B cell (primary cell): ENCODE measurements at regions not wholly inside any gene's neighbourhood (a gene's known extent, or its start where the extent isn't known, plus 50 kb on each side); places are given as distances from the start of the nearest gene placed in this dataset.

Source experiments
- ATAC-seq: fragments of 200-7000 bp; cut with Tn5 transposase; one replicate; pipeline ENCODE4 v1.10.0; 2021; ENCODE audit warnings: low read depth, mild to moderate bottlenecking, moderate number of reproducible peaks, moderate library complexity
- CTCF ChIA-PET: fragments of 350-600 bp; sonication (Branson Sonifier 250); formaldehyde crosslinking; loops from one replicate; lab custom pipeline; 2021; ENCODE audit warnings: antibody characterized with exemption, inconsistent platforms; lab: Charles Lee
- POLR2A ChIA-PET: fragments of 350-600 bp; sonication (Branson Sonifier 250); formaldehyde crosslinking; loops from one replicate; lab custom pipeline; 2021; ENCODE audit warnings: antibody characterized with exemption; lab: Charles Lee
- DNase-seq: peaks from one replicate; pipeline ENCODE4 v3.0.0; 2013
- H2AFZ ChIP-seq: 2 replicates; pipeline ENCODE4 v1.6.1; 2012; ENCODE audit warnings: mild to moderate bottlenecking, low read depth, low read length; ENCODE audit not compliant: insufficient read depth, poor library complexity, severe bottlenecking
- H3K27ac ChIP-seq, 2 donors: 1 replicate in 1 of 2; 2 replicates in 1 of 2; pipeline ENCODE4 v1.5.1; 2012 to 2013; ENCODE audit warnings: low read length in 2 of 2, mild to moderate bottlenecking in 2 of 2, moderate library complexity in 1 of 2
- H3K27me3 ChIP-seq, 4 experiments: fragments of 200-600 bp in 1 of 4; sonication (generic) in 1 of 4; replicated peaks in 1 of 4; 1 replicate in 2 of 4; 2 replicates in 2 of 4; pipeline versions ENCODE4 v1.6.1 to v1.7.0; 2013 to 2016; ENCODE audit warnings: low read length in 3 of 4, mild to moderate bottlenecking in 2 of 4, mixed read lengths in 1 of 4, moderate library complexity in 1 of 4; ENCODE audit not compliant: insufficient read depth in 4 of 4, control insufficient read depth in 3 of 4; ENCODE audit errors: control extremely low read depth in 1 of 4
- H3K36me3 ChIP-seq, 2 experiments: replicated peaks in 1 of 2; 1 replicate in 1 of 2; 2 replicates in 1 of 2; pipeline versions ENCODE4 v1.6.1 to v1.7.1; 2013; ENCODE audit warnings: low read length in 1 of 2; ENCODE audit not compliant: insufficient read depth in 2 of 2, control insufficient read depth in 1 of 2; ENCODE audit errors: control extremely low read depth in 1 of 2, extremely low read depth in 1 of 2
- H3K4me1 ChIP-seq, 2 donors: fragments of 200-600 bp in 1 of 2; sonication (generic) in 1 of 2; 1 replicate in 1 of 2; 2 replicates in 1 of 2; pipeline versions ENCODE4 v1.5.1 to v1.6.1; 2013 to 2017; ENCODE audit warnings: low read length in 2 of 2; ENCODE audit not compliant: control insufficient read depth in 2 of 2, insufficient read depth in 2 of 2
- H3K4me2 ChIP-seq: replicated peaks from 2 replicates; pipeline ENCODE3; 2012; ENCODE audit warnings: mild to moderate bottlenecking, low read depth, low read length; ENCODE audit not compliant: poor library complexity, severe bottlenecking
- H3K4me3 ChIP-seq, 5 experiments: fragments of 200-600 bp in 1 of 5; sonication (generic) in 1 of 5; 1 replicate in 3 of 5; 2 replicates in 2 of 5; pipeline versions ENCODE4 v1.5.1 to v1.7.0; 2011 to 2016; ENCODE audit warnings: low read length in 4 of 5, mild to moderate bottlenecking in 4 of 5, low read depth in 2 of 5, control low read depth in 1 of 5, moderate library complexity in 1 of 5; ENCODE audit not compliant: insufficient read depth in 1 of 5; ENCODE audit errors: control extremely low read depth in 1 of 5, extremely low read depth in 1 of 5
- H3K79me2 ChIP-seq: fragments of 200-600 bp; sonication (generic); one replicate; pipeline ENCODE4 v1.6.0; 2016; ENCODE audit warnings: low read length; ENCODE audit not compliant: control insufficient read depth, insufficient read depth
- H3K9ac ChIP-seq: fragments of 200-600 bp; sonication (generic); 2 replicates; pipeline ENCODE4 v1.6.1; 2017; ENCODE audit warnings: mild to moderate bottlenecking, low read length, moderate library complexity
- H3K9me3 ChIP-seq, 3 donors: one replicate each; pipeline versions ENCODE4 v1.6.1 to v1.7.1; 2013; ENCODE audit warnings: low read length in 2 of 3; ENCODE audit not compliant: control insufficient read depth in 2 of 3, insufficient read depth in 1 of 3; ENCODE audit errors: control extremely low read depth in 1 of 3
- H4K20me1 ChIP-seq: 2 replicates; pipeline ENCODE4 v1.6.0; 2012; ENCODE audit warnings: mild to moderate bottlenecking, low read length; ENCODE audit not compliant: insufficient read depth, control insufficient read depth, poor library complexity, severe bottlenecking
- H3K27ac Mint-ChIP-seq: one replicate; pipeline ENCODE4 v1.8.0; 2021; ENCODE audit warnings: mixed read lengths
- H3K27me3 Mint-ChIP-seq: one replicate; pipeline ENCODE4 v1.8.0; 2021; ENCODE audit warnings: mixed read lengths
- H3K4me1 Mint-ChIP-seq: one replicate; pipeline ENCODE4 v1.8.0; 2021; ENCODE audit warnings: mixed read lengths
- H3K4me3 Mint-ChIP-seq: one replicate; pipeline ENCODE4 v1.8.0; 2021; ENCODE audit warnings: mixed read lengths
- H3K9me3 Mint-ChIP-seq: one replicate; pipeline ENCODE4 v1.8.0; 2022; ENCODE audit warnings: mixed read lengths; ENCODE audit not compliant: insufficient read depth
- EZH2 ChIP-seq: IDR thresholded peaks from 2 replicates; pipeline ENCODE4 v1.6.1; 2012; ENCODE audit warnings: borderline replicate concordance, low read depth, mild to moderate bottlenecking, moderate library complexity, low read length; ENCODE audit not compliant: insufficient read depth, poor library complexity, severe bottlenecking
- WGBS: methylation state at CpG from one replicate; pipeline ENCODE4 v1.1.5; 2013; ENCODE audit warnings: missing lambda C conversion rate; ENCODE audit not compliant: insufficient coverage; 5-methylcytosine and 5-hydroxymethylcytosine counted together
- intact Hi-C: fragments of 100-400 bp; cut with micrococcal nuclease; formaldehyde crosslinking; loops from one replicate; pipeline ENCODE4 v1.10.0; 2022
- TF ChIP-seq, protein P1 (sequence below): fragments of 200-600 bp; IDR thresholded peaks from one replicate; pipeline ENCODE4 v1.8.0; 2022; ENCODE audit warnings: antibody characterized with exemption, mild to moderate bottlenecking

GRCh38 chr21:20110368-20110767 is 887.8 kb upstream of the NCAM2 start:
- Histone ChIP-seq H3K4me2 (no peak overlapping the region), H4K20me1 (no peaks in the 10 kb centered on the region), H3K27ac (no peak overlapping the region), H3K4me3 (no peak overlapping the region), H3K79me2 (no peaks in the 10 kb centered on the region), H3K4me1 (no peaks in the 10 kb centered on the region), H3K9ac (no peak overlapping the region), H3K27me3 (no peaks in the 10 kb centered on the region), H2AFZ (no peak overlapping the region), H3K9me3 (no peaks in the 10 kb centered on the region), H3K36me3 (no peaks in the 10 kb centered on the region)
- ChIA-PET CTCF (interaction anchor here (0.6 kb wide), 1 partner anchor 28 kb away, joined by 3 read pairs; no protein-coding TSS in a partner anchor), POLR2A (no interaction called here)
- no peaks in the 10 kb centered on the region for H3K4me1 Mint-ChIP-seq
- H3K27me3 Mint-ChIP-seq: no peaks in the 10 kb centered on the region
- intact Hi-C loops: no loop called here
- no peak overlapping the region for H3K4me3 Mint-ChIP-seq
- ATAC-seq: no peak
- peaks cover 8% of the 10 kb centered on the region for H3K9me3 Mint-ChIP-seq
- TF ChIP-seq, protein P1, sequence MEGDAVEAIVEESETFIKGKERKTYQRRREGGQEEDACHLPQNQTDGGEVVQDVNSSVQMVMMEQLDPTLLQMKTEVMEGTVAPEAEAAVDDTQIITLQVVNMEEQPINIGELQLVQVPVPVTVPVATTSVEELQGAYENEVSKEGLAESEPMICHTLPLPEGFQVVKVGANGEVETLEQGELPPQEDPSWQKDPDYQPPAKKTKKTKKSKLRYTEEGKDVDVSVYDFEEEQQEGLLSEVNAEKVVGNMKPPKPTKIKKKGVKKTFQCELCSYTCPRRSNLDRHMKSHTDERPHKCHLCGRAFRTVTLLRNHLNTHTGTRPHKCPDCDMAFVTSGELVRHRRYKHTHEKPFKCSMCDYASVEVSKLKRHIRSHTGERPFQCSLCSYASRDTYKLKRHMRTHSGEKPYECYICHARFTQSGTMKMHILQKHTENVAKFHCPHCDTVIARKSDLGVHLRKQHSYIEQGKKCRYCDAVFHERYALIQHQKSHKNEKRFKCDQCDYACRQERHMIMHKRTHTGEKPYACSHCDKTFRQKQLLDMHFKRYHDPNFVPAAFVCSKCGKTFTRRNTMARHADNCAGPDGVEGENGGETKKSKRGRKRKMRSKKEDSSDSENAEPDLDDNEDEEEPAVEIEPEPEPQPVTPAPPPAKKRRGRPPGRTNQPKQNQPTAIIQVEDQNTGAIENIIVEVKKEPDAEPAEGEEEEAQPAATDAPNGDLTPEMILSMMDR: no peak
- no peak for TF ChIP-seq EZH2
- no peak overlapping the region for H3K27ac Mint-ChIP-seq
- no peak for DNase-seq
- WGBS: no CpG with 5 or more reads among the region's 2 CpGs

DNA sequence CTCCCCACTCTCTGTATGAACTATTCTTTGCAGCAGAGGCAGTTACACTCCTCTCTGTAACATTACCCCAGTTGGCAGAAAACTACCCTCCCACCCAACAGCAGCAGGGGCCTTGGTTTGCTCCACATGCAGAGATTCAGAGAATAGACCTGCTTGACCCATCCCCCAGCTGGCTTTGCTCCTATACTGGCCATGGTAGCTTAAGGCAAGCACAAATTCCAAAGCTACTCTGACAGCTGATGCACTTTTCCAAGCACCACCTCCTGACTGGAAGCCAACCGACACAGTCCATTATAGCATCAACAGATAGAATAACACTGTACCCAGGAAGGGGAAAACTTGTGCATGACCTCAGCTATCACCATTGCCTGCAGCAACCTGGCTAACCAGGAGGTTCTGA is 846.5 kb upstream of the NCAM2 start:
- Histone ChIP-seq H3K79me2 (no peaks in the 10 kb centered on the region), H2AFZ (no peak overlapping the region), H3K9me3 (peaks cover 0 to 20% (median 13%) of the 10 kb centered on the region in 3 donors), H3K4me1 (no peaks in the 10 kb centered on the region), H3K4me2 (no peak overlapping the region), H3K9ac (no peak overlapping the region), H3K4me3 (no peak overlapping the region), H3K36me3 (no peaks in the 10 kb centered on the region), H4K20me1 (no peaks in the 10 kb centered on the region), H3K27me3 (no peaks in the 10 kb centered on the region), H3K27ac (no peak overlapping the region)
- ChIA-PET CTCF (no interaction called here), POLR2A (no interaction called here)
- ATAC-seq: no peak
- no CpG with 5 or more reads among the region's 1 CpG for WGBS
- DNase-seq: no peak
- no peak overlapping the region for H3K4me3 Mint-ChIP-seq
- no peak for TF ChIP-seq EZH2
- TF ChIP-seq, protein P1: no peak
- peaks cover 13% of the 10 kb centered on the region for H3K9me3 Mint-ChIP-seq
- no peaks in the 10 kb centered on the region for H3K27me3 Mint-ChIP-seq
- intact Hi-C loops: no loop called here
- H3K27ac Mint-ChIP-seq: no peak overlapping the region
- no peaks in the 10 kb centered on the region for H3K4me1 Mint-ChIP-seq
